Retinal pigment epithelial cell (primary cell): ENCODE measurements at regions not wholly inside any gene's neighbourhood (a gene's known extent, or its start where the extent isn't known, plus 50 kb on each side); places are given as distances from the start of the nearest gene placed in this dataset.

Experiments
- DNase-seq: peaks from one replicate; pipeline ENCODE4 v3.0.0-alpha.2; 2010; ENCODE audit warnings: low read depth
- H3K4me3 ChIP-seq: 2 replicates; pipeline ENCODE4 v1.5.1; 2011; ENCODE audit warnings: mild to moderate bottlenecking, low read length, control low read depth, moderate library complexity
- TF ChIP-seq, protein P1 (sequence below): conservative IDR thresholded peaks from 2 replicates; pipeline ENCODE4 v1.5.1; 2011; ENCODE audit warnings: low read depth, low read length, control low read depth, inconsistent platforms

DNA sequence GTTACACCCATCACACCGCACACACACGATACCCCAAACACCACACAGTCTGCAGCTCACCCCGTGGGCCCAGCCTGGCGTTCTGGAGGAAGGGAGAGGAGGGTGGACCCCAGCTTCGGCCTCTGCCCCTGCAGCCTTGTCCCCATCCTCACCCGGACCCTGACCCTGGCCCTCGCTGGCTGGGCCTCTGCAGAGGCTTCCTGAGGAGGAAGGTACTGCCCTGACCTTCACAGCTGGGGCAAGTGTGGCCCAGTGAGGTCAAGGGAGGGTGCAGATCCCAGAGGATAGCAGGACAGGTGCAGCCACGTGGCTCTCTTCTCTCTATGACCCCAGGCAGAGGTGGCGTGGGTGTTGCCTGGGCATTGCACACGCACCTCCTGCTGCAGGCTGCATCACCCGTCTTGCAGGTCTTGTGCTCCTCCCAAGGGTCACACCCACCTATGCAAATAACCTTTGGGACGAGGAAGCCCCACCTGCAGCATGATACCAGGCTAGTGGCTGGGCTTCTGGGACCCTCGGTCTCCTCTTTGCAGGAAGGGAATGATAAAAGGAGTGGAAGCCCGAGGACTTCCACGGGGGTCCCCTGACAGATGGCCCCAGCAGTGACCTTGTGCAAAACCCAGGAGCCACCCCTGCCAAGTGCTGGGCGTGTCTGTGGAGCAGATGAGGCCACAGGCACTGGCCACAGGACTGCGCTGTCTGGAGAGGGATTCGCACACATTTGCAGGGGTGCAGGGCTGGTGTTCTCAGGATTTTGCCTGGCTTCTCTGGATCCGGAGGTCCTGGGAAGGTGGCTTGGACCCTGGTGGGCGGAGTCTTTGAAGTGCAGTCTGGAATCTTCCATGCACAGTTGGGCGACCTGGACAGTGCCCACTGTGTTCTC lies 1241.5 kb downstream of the BRD1 start:
- DNase-seq = no peak
- TF ChIP-seq, protein P1, sequence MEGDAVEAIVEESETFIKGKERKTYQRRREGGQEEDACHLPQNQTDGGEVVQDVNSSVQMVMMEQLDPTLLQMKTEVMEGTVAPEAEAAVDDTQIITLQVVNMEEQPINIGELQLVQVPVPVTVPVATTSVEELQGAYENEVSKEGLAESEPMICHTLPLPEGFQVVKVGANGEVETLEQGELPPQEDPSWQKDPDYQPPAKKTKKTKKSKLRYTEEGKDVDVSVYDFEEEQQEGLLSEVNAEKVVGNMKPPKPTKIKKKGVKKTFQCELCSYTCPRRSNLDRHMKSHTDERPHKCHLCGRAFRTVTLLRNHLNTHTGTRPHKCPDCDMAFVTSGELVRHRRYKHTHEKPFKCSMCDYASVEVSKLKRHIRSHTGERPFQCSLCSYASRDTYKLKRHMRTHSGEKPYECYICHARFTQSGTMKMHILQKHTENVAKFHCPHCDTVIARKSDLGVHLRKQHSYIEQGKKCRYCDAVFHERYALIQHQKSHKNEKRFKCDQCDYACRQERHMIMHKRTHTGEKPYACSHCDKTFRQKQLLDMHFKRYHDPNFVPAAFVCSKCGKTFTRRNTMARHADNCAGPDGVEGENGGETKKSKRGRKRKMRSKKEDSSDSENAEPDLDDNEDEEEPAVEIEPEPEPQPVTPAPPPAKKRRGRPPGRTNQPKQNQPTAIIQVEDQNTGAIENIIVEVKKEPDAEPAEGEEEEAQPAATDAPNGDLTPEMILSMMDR = no peak
- no peak overlapping the region for H3K4me3 ChIP-seq

- TF ChIP-seq, protein P1 = no peak
- H3K4me3 ChIP-seq = no peak overlapping the region
- DNase-seq = no peak
Measured at GRCh38 chr22:48584170-48584569, 1243.5 kb downstream of the BRD1 start.

DNA sequence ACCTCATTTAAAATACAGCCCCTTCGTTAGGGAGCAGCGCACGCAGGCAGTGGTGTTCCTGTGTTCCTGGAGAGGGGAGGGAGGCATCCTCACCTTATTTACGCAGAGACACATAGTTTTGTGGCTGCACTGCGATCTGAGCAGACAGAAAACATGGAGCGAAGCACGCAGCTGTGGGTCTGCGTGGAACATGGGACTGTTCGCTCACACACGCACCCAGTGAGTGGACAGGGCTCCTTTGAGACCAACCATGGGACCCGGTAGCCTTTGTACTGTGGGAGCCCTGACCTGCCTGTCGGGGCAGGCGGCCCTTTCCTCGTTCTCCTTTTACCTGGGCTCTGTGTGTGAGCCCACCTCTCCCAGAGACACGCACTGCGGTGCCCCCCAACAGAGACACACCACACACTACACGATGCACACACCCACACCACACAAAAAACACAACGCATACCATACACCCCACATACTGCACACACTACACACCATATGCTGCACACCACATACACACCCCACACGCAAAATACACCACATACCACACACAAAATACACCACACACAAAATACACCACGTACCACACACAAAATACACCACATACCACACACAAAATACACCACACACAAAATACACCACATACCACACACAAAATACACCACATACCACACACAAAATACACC lies 1245.7 kb downstream of the BRD1 start:
- no peak for DNase-seq
- TF ChIP-seq, protein P1 = no peak
- H3K4me3 ChIP-seq = no peak overlapping the region

DNA sequence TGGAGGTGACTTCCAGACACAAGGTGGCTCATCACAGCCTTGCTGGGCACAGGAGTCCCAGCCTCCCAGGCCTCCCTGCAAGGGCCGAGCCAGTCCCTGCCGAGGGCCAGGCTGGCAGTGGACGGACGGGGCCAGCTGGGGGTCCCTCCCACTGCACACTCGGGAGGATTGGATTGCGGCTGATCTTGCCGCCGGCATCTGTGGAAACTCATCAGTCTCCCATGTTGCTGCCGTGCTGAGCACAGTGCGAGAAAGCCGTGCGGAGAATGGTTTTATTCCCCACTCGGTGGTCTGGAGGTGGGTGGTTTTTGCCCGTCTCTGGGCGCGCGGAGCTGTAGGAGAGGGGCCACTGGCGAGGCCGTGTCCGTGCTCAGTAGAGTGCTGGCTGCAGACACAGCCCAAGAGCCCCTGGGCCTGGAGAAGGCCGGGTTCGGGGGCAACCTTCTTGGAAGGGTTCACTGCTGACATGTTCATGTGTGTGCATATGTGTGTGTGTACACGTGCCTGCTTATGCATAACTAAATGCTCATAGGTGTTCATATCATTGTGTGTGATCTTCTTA lies 1246.4 kb downstream of the BRD1 start:
- H3K4me3 ChIP-seq = no peak overlapping the region
- TF ChIP-seq, protein P1 = no peak
- DNase-seq = no peak

DNA sequence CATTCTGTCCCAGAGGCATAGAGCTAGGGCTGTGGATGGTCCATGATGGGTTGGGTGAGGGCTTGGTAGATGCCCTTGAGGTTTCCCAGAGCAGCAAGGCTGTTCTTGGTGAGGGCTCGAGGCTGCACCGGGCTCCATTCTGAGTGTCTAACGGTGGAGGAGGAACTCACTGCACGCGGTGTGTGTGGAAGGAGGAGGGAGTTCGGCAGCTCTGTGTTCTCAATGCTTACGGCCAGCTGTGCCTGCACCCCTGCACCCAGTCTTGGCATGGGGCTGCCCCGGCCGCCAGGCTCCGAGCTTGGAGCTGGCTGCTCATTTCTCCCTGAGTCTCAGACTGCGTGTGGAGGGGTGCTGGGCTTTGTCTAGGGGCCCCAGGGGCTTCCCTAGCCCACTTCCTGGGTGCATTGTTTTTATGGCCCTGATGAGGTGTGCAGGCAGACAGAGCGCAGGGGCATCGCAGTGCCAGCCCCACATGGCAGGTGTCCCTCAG lies 1247.1 kb downstream of the BRD1 start:
- no peak overlapping the region for H3K4me3 ChIP-seq
- no peak for DNase-seq
- TF ChIP-seq, protein P1 = no peak

GRCh38 chr22:48579928-48580309 lies 1247.8 kb downstream of the BRD1 start:
- no peak overlapping the region for H3K4me3 ChIP-seq
- DNase-seq = no peak
- TF ChIP-seq, protein P1 = no peak
